ENCODE measurements at regions not wholly inside any gene's neighbourhood (a gene's known extent, or its start where the extent isn't known, plus 50 kb on each side); places are given as distances from the start of the nearest gene placed in this dataset.

DNA sequence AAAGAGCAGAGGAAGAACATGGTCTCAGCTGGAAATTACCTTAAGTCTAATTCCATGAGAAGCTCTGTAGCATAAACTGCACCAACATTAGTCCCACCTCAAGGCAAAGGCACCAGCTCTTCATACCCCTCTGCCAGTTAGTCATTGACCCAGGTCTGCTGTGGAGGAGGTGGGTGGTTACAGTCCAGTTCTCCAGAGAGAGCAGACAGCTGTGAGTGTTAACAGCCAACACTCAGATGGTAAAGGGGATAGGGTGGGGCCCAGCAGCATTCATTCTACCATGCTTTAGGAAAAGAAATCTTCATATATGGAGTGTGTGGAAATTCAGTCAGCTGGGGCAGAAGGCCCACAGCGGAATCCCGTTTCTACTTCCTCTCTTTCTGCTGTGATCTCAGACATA is 159.7 kb upstream of the FBXO11 start:
- H3F3A ChIP-seq (ENCODE audit: low read depth) = no peaks in the 10 kb centered on the region
- H3K9me3 ChIP-seq (ENCODE audit: insufficient read depth, low read depth, low read length) = no peaks in the 10 kb centered on the region
- no peaks in the 10 kb centered on the region for H3K36me3 ChIP-seq (ENCODE audit: insufficient read depth, low read length)
- TF ChIP-seq EZH2phosphoT487 (IDR thresholded peaks at IDR 0.05; ENCODE audit: borderline replicate concordance) = no peak
- TF ChIP-seq, protein P1, sequence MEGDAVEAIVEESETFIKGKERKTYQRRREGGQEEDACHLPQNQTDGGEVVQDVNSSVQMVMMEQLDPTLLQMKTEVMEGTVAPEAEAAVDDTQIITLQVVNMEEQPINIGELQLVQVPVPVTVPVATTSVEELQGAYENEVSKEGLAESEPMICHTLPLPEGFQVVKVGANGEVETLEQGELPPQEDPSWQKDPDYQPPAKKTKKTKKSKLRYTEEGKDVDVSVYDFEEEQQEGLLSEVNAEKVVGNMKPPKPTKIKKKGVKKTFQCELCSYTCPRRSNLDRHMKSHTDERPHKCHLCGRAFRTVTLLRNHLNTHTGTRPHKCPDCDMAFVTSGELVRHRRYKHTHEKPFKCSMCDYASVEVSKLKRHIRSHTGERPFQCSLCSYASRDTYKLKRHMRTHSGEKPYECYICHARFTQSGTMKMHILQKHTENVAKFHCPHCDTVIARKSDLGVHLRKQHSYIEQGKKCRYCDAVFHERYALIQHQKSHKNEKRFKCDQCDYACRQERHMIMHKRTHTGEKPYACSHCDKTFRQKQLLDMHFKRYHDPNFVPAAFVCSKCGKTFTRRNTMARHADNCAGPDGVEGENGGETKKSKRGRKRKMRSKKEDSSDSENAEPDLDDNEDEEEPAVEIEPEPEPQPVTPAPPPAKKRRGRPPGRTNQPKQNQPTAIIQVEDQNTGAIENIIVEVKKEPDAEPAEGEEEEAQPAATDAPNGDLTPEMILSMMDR (conservative IDR thresholded peaks at IDR 0.05; ENCODE audit: low read length) = no peak
- no peak overlapping the region for H3K9ac ChIP-seq (ENCODE audit: low read depth, low read length, poor library complexity, severe bottlenecking)
- no peaks in the 10 kb centered on the region for H3K9me2 ChIP-seq (replicated peaks; ENCODE audit: low read depth, low read length)
- no peak overlapping the region for H3K4me2 ChIP-seq (ENCODE audit: low read depth, low read length, poor library complexity, severe bottlenecking)
- no peaks in the 10 kb centered on the region for H3K79me2 ChIP-seq (ENCODE audit: insufficient read depth, low read length)
- no peaks in the 10 kb centered on the region for H4K20me1 ChIP-seq (ENCODE audit: insufficient read depth, low read length, poor library complexity, severe bottlenecking)
- no peaks in the 10 kb centered on the region for H3K27me3 ChIP-seq (ENCODE audit: insufficient read depth, low read length, poor library complexity, severe bottlenecking)
- no peak overlapping the region for H2AFZ ChIP-seq (ENCODE audit: low read length)
- H3K4me3 ChIP-seq (ENCODE audit: low read length, poor library complexity, severe bottlenecking) = no peak overlapping the region
- no peaks in the 10 kb centered on the region for H3K4me1 ChIP-seq (ENCODE audit: insufficient read depth, low read length, poor library complexity, severe bottlenecking)

DNA sequence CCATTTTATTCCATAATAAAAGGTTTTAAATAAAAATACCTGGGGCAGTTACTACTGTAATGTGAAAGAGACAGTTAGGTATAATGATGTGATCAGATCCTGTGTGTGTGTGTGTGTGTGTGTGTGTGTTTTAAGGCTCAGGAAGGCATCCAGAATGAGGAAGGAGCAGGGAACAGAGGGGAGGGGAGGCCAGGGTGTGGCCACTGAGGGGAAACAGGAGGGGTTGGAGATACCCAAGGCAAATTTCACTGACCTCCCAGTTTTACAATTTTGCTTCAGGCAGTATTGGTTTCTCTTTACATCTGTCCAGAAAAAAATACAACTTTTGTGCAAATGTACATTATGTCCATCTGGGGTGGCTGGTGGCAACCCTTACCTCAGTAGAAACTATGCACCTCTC is 163.5 kb upstream of the FBXO11 start:
- H3K27me3 ChIP-seq (ENCODE audit: insufficient read depth, low read length, poor library complexity, severe bottlenecking) = no peaks in the 10 kb centered on the region
- H3K4me1 ChIP-seq (ENCODE audit: insufficient read depth, low read length, poor library complexity, severe bottlenecking) = no peaks in the 10 kb centered on the region
- H3K4me2 ChIP-seq (ENCODE audit: low read depth, low read length, poor library complexity, severe bottlenecking) = no peak overlapping the region
- no peak overlapping the region for H3K9ac ChIP-seq (ENCODE audit: low read depth, low read length, poor library complexity, severe bottlenecking)
- H2AFZ ChIP-seq (ENCODE audit: low read length) = no peak overlapping the region
- H4K20me1 ChIP-seq (ENCODE audit: insufficient read depth, low read length, poor library complexity, severe bottlenecking) = no peaks in the 10 kb centered on the region
- no peaks in the 10 kb centered on the region for H3K9me3 ChIP-seq (ENCODE audit: insufficient read depth, low read depth, low read length)
- H3F3A ChIP-seq (ENCODE audit: low read depth) = no peaks in the 10 kb centered on the region
- no peaks in the 10 kb centered on the region for H3K79me2 ChIP-seq (ENCODE audit: insufficient read depth, low read length)
- H3K36me3 ChIP-seq (ENCODE audit: insufficient read depth, low read length) = no peaks in the 10 kb centered on the region
- H3K9me2 ChIP-seq (replicated peaks; ENCODE audit: low read depth, low read length) = no peaks in the 10 kb centered on the region
- no peak overlapping the region for H3K4me3 ChIP-seq (ENCODE audit: low read length, poor library complexity, severe bottlenecking)
- TF ChIP-seq, protein P1 (conservative IDR thresholded peaks at IDR 0.05; ENCODE audit: low read length) = no peak

DNA sequence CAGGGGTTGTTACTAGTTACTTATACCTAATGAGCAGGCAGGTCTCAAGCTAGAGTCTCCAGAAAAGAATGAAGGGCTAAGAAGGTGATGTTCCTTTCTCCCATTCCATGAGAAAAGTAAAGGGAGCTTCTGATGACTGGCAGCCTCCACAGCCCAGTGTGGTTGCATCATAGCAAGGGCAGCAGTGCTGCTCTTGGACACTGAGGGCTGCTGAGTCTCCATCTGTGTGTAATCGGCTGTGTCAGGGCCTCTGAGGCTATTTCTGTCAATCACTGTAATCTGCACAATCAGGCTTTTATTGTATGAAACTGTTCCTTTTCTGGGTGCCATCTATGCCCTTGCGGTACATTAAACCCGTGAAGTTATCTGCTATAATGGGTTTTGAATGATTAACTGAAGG is 164.1 kb upstream of the FBXO11 start:
- no peaks in the 10 kb centered on the region for H3K4me1 ChIP-seq (ENCODE audit: insufficient read depth, low read length, poor library complexity, severe bottlenecking)
- H3K27me3 ChIP-seq (ENCODE audit: insufficient read depth, low read length, poor library complexity, severe bottlenecking) = no peaks in the 10 kb centered on the region
- no peaks in the 10 kb centered on the region for H4K20me1 ChIP-seq (ENCODE audit: insufficient read depth, low read length, poor library complexity, severe bottlenecking)
- no peak overlapping the region for H3K9ac ChIP-seq (ENCODE audit: low read depth, low read length, poor library complexity, severe bottlenecking)
- no peaks in the 10 kb centered on the region for H3K9me2 ChIP-seq (replicated peaks; ENCODE audit: low read depth, low read length)
- no peaks in the 10 kb centered on the region for H3K36me3 ChIP-seq (ENCODE audit: insufficient read depth, low read length)
- TF ChIP-seq, protein P1 (conservative IDR thresholded peaks at IDR 0.05; ENCODE audit: low read length) = no peak
- no peak for TF ChIP-seq EZH2phosphoT487 (IDR thresholded peaks at IDR 0.05; ENCODE audit: borderline replicate concordance)
- H2AFZ ChIP-seq (ENCODE audit: low read length) = no peak overlapping the region
- H3K9me3 ChIP-seq (ENCODE audit: insufficient read depth, low read depth, low read length) = no peaks in the 10 kb centered on the region
- H3F3A ChIP-seq (ENCODE audit: low read depth) = no peaks in the 10 kb centered on the region
- H3K79me2 ChIP-seq (ENCODE audit: insufficient read depth, low read length) = no peaks in the 10 kb centered on the region
- no peak overlapping the region for H3K4me3 ChIP-seq (ENCODE audit: low read length, poor library complexity, severe bottlenecking)
- no peak overlapping the region for H3K4me2 ChIP-seq (ENCODE audit: low read depth, low read length, poor library complexity, severe bottlenecking)
